ENCODE measurements at regions not wholly inside any gene's neighbourhood (a gene's known extent, or its start where the extent isn't known, plus 50 kb on each side); places are given as distances from the start of the nearest gene placed in this dataset.

DNA sequence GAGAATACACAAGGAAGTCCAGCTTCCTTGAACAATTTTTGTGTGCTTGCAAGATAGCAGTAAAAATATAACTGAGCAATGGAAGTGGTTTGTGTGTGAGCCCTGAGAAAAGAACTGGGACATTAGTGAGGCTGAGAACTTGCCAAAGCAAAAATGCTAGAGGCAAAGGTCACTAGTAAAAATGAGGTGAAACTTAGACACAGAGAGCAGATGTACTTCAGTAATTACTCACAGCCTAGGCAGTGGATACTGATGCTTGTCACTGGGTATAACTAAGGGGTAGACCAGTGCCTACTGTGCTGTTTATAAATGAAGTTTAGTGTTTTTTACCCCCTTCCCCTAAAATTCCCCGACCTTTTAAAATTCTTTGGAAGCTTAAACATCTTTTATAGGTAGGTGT lies 450.1 kb downstream of the LPIN1 start:
- TF ChIP-seq, protein P1, sequence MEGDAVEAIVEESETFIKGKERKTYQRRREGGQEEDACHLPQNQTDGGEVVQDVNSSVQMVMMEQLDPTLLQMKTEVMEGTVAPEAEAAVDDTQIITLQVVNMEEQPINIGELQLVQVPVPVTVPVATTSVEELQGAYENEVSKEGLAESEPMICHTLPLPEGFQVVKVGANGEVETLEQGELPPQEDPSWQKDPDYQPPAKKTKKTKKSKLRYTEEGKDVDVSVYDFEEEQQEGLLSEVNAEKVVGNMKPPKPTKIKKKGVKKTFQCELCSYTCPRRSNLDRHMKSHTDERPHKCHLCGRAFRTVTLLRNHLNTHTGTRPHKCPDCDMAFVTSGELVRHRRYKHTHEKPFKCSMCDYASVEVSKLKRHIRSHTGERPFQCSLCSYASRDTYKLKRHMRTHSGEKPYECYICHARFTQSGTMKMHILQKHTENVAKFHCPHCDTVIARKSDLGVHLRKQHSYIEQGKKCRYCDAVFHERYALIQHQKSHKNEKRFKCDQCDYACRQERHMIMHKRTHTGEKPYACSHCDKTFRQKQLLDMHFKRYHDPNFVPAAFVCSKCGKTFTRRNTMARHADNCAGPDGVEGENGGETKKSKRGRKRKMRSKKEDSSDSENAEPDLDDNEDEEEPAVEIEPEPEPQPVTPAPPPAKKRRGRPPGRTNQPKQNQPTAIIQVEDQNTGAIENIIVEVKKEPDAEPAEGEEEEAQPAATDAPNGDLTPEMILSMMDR (IDR thresholded peaks at IDR 0.05 in 2 of 3, conservative IDR thresholded peaks at IDR 0.05 in 1 of 3; ENCODE audit: borderline replicate concordance in 1 of 3, insufficient read depth in 1 of 3, low read depth in 2 of 3, low read length in 2 of 3) = no peak
- TF ChIP-seq POLR2A (IDR thresholded peaks at IDR 0.05; ENCODE audit: borderline replicate concordance, extremely low read depth, insufficient read depth, insufficient read length) (no peak), EZH2phosphoT487 (IDR thresholded peaks at IDR 0.05; ENCODE audit: borderline replicate concordance) (no peak), YY1 (IDR thresholded peaks at IDR 0.05; ENCODE audit: extremely low read depth, insufficient replicate concordance, low read depth, low read length) (no peak), ELF1 (IDR thresholded peaks at IDR 0.05; ENCODE audit: borderline replicate concordance, low read depth) (no peak)
- TF ChIP-seq, protein P2, sequence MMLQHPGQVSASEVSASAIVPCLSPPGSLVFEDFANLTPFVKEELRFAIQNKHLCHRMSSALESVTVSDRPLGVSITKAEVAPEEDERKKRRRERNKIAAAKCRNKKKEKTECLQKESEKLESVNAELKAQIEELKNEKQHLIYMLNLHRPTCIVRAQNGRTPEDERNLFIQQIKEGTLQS (IDR thresholded peaks at IDR 0.05) = no peak
